IPS-NIHi11 (cell line): ENCODE measurements at regions not wholly inside any gene's neighbourhood (a gene's known extent, or its start where the extent isn't known, plus 50 kb on each side); places are given as distances from the start of the nearest gene placed in this dataset.

ENCODE experiments used
- DNase-seq: peaks from one replicate; pipeline ENCODE4 v3.0.0; 2012; ENCODE audit warnings: mixed read lengths, low spot score

- no peak for DNase-seq
Observed at GRCh38 chr17:77364941-77365583, 224.3 kb downstream of the SEC14L1 start.

- DNase-seq = no peak
Observed at GRCh38 chr17:77365584-77366186, 224.9 kb downstream of the SEC14L1 start.

GRCh38 chr17:77366206-77366557, 225.4 kb downstream of the SEC14L1 start:
- no peak for DNase-seq

- no peak for DNase-seq
Observed at GRCh38 chr17:77366558-77367245, 225.9 kb downstream of the SEC14L1 start.

GRCh38 chr17:77369544-77369971, 228.8 kb downstream of the SEC14L1 start:
- DNase-seq = no peak

- no peak for DNase-seq
Observed at GRCh38 chr17:77370586-77370985, 229.8 kb downstream of the SEC14L1 start.

- no peak for DNase-seq
Observed at GRCh38 chr17:77371117-77371887, 230.5 kb downstream of the SEC14L1 start.

GRCh38 chr17:77371888-77372443, 231.2 kb downstream of the SEC14L1 start:
- DNase-seq = no peak

GRCh38 chr17:77372444-77373298, 231.9 kb downstream of the SEC14L1 start:
- DNase-seq = peak; percentile 90

GRCh38 chr17:77373299-77374169, 232.8 kb downstream of the SEC14L1 start:
- no peak for DNase-seq

GRCh38 chr17:77374170-77374936, 233.6 kb downstream of the SEC14L1 start:
- DNase-seq = peak; percentile 94

- DNase-seq = no peak
Observed at GRCh38 chr17:77375108-77375916, 234.5 kb downstream of the SEC14L1 start.

- no peak for DNase-seq
Observed at GRCh38 chr17:77375917-77376651, 235.3 kb downstream of the SEC14L1 start.

GRCh38 chr17:77376795-77377709, 236.3 kb downstream of the SEC14L1 start:
- no peak for DNase-seq

GRCh38 chr17:77377710-77378235, 237.0 kb downstream of the SEC14L1 start:
- no peak for DNase-seq

- no peak for DNase-seq
Observed at GRCh38 chr17:77378318-77379064, 237.7 kb downstream of the SEC14L1 start.
